SK-N-SH (cell line): ENCODE measurements at regions not wholly inside any gene's neighbourhood (a gene's known extent, or its start where the extent isn't known, plus 50 kb on each side); places are given as distances from the start of the nearest gene placed in this dataset.
A peak's percentile ranks its signal among the peaks of the same experiment; 100 is the strongest.

Experiments
- CTCF ChIA-PET: fragments of 300-600, 350-600 bp; formaldehyde crosslinking; extraction: SDS; loops from one replicate; lab custom pipeline; 2021; lab: Yijun Ruan, JAX
- POLR2A ChIA-PET: fragments of 350-600 bp; sonication (Branson Sonifier 250); formaldehyde crosslinking; extraction: SDS; loops from one replicate; lab custom pipeline; 2020; ENCODE audit warnings: antibody characterized with exemption, inconsistent platforms; lab: Yijun Ruan, JAX
- DNase-seq: peaks from one replicate; pipeline ENCODE4 v3.0.0; 2012
- H2AFZ ChIP-seq: fragments of 200-600 bp; sonication (generic); 2 replicates; pipeline ENCODE4 v1.8.1; 2016; ENCODE audit warnings: antibody characterized with exemption, mild to moderate bottlenecking, low read depth
- H3F3A ChIP-seq: fragments of 200-600 bp; sonication (generic); replicated peaks from 2 replicates; pipeline ENCODE3; 2016; ENCODE audit warnings: antibody characterized with exemption, mild to moderate bottlenecking; ENCODE audit not compliant: insufficient read depth
- H3K27ac ChIP-seq, 2 experiments: fragments of 200-500 bp in 1 of 2; fragments of 200-600 bp in 1 of 2; sonication (Bioruptor generic) in 1 of 2; sonication (generic), shearing (Covaris generic) in 1 of 2; 2 replicates each; pipeline versions ENCODE4 v1.5.1 to v1.6.1; 2014 to 2016; ENCODE audit warnings: low read depth in 2 of 2, inconsistent platforms in 1 of 2, low read length in 1 of 2, mild to moderate bottlenecking in 1 of 2, mixed read lengths in 1 of 2
- H3K27me3 ChIP-seq: fragments of 200-600 bp; sonication (generic), shearing (Covaris generic); 2 replicates; pipeline ENCODE4 v1.6.1; 2016; ENCODE audit warnings: mixed run types; ENCODE audit not compliant: insufficient read depth
- H3K36me3 ChIP-seq, 2 experiments: fragments of 200-500 bp in 1 of 2; fragments of 200-600 bp in 1 of 2; sonication (Bioruptor generic) in 1 of 2; sonication (generic) in 1 of 2; replicated peaks in 1 of 2; 2 replicates each; pipeline versions ENCODE3 to v1.5.1; 2014 to 2016; ENCODE audit warnings: low read length in 1 of 2, mild to moderate bottlenecking in 1 of 2; ENCODE audit not compliant: insufficient read depth in 2 of 2, control insufficient read depth in 1 of 2
- H3K4me1 ChIP-seq, 2 experiments: fragments of 200-500 bp in 1 of 2; fragments of 200-600 bp in 1 of 2; sonication (Bioruptor generic) in 1 of 2; sonication (generic), shearing (Covaris generic) in 1 of 2; 2 replicates each; pipeline versions ENCODE4 v1.5.1 to v1.6.1; 2014 to 2016; ENCODE audit warnings: low read depth in 1 of 2, low read length in 1 of 2, mixed run types in 1 of 2; ENCODE audit not compliant: insufficient read depth in 2 of 2, control insufficient read depth in 1 of 2
- H3K4me2 ChIP-seq: fragments of 200-600 bp; sonication (generic), shearing (Covaris generic); 2 replicates; pipeline ENCODE4 v1.6.1; 2017; ENCODE audit warnings: mixed run types
- H3K4me3 ChIP-seq, 2 experiments: fragments of 200-500 bp in 1 of 2; fragments of 200-600 bp in 1 of 2; sonication (Bioruptor generic) in 1 of 2; sonication (generic), shearing (Covaris generic) in 1 of 2; 2 replicates each; pipeline versions ENCODE4 v1.5.1 to v1.8.1; 2014 to 2016; ENCODE audit warnings: low read depth in 2 of 2, inconsistent platforms in 1 of 2, low read length in 1 of 2, mild to moderate bottlenecking in 1 of 2, mixed read lengths in 1 of 2, moderate library complexity in 1 of 2
- H3K79me2 ChIP-seq: fragments of 200-600 bp; sonication (generic); 2 replicates; pipeline ENCODE4 v1.8.1; 2017; ENCODE audit warnings: mild to moderate bottlenecking; ENCODE audit not compliant: insufficient read depth
- H3K9ac ChIP-seq: fragments of 200-600 bp; sonication (generic); 2 replicates; pipeline ENCODE4 v1.6.1; 2017; ENCODE audit warnings: mixed run types
- H3K9me2 ChIP-seq: fragments of 200-600 bp; sonication (generic); 2 replicates; pipeline ENCODE4 v1.6.1; 2017; ENCODE audit warnings: mixed run types
- H3K9me3 ChIP-seq: fragments of 200-600 bp; sonication (generic); 2 replicates; pipeline ENCODE4 v1.6.1; 2017; ENCODE audit warnings: mixed run types, mild to moderate bottlenecking, moderate library complexity
- H4K20me1 ChIP-seq: fragments of 200-600 bp; sonication (generic); 2 replicates; pipeline ENCODE4 v1.6.1; 2017; ENCODE audit warnings: mild to moderate bottlenecking, mixed run types; ENCODE audit not compliant: insufficient read depth
- CHD2 ChIP-seq: fragments of 150-350 bp; IDR thresholded peaks from 2 replicates; pipeline ENCODE4 v1.6.1; 2018; ENCODE audit warnings: low read length; ENCODE audit not compliant: partially characterized antibody
- EP300 ChIP-seq, 2 experiments: IDR thresholded peaks; 2 replicates each; pipeline versions ENCODE4 v1.4.0 to v1.6.1; 2012; ENCODE audit warnings: borderline replicate concordance in 1 of 2, low read depth in 1 of 2, low read length in 1 of 2
- EZH2phosphoT487 ChIP-seq: fragments of 200-600 bp; sonication (generic); IDR thresholded peaks from 2 replicates; pipeline ENCODE4 v1.6.1; 2017; ENCODE audit warnings: low read depth, mixed run types, mild to moderate bottlenecking, antibody characterized with exemption, moderate library complexity, borderline replicate concordance
- FOXJ3 ChIP-seq: sonication (generic); formaldehyde crosslinking; IDR thresholded peaks from 2 replicates; pipeline ENCODE4 v1.5.1; 2020; ENCODE audit warnings: mild to moderate bottlenecking, missing genetic modification reagents
- JUND ChIP-seq: IDR thresholded peaks from 2 replicates; pipeline ENCODE4 v1.4.0; 2012
- MEF2A ChIP-seq: IDR thresholded peaks from 2 replicates; pipeline ENCODE4 v1.4.0; 2012; ENCODE audit warnings: low read depth, borderline replicate concordance
- MXI1 ChIP-seq: IDR thresholded peaks from 2 replicates; pipeline ENCODE4 v1.6.1; 2012; ENCODE audit warnings: mild to moderate bottlenecking, low read depth, low read length, improper control_type of control experiment
- NFIC ChIP-seq: IDR thresholded peaks from 2 replicates; pipeline ENCODE4 v1.4.0; 2012; ENCODE audit warnings: borderline replicate concordance
- RCOR1 ChIP-seq: fragments of 150-350 bp; IDR thresholded peaks from 2 replicates; pipeline ENCODE4 v1.6.1; 2017; ENCODE audit warnings: antibody characterized with exemption, low read length
- RFX5 ChIP-seq: IDR thresholded peaks from 2 replicates; pipeline ENCODE4 v1.6.1; 2012; ENCODE audit warnings: mild to moderate bottlenecking, improper control_type of control experiment, low read length
- RXRA ChIP-seq: IDR thresholded peaks from 2 replicates; pipeline ENCODE4 v1.4.0; 2012; ENCODE audit warnings: low read depth, mild to moderate bottlenecking, borderline replicate concordance
- SIN3A ChIP-seq: IDR thresholded peaks from 2 replicates; pipeline ENCODE4 v1.6.1; 2012; ENCODE audit warnings: low read depth, mild to moderate bottlenecking, low read length, moderate library complexity, borderline replicate concordance
- SMC3 ChIP-seq: IDR thresholded peaks from 2 replicates; pipeline ENCODE4 v1.6.1; 2012; ENCODE audit warnings: low read depth, low read length, improper control_type of control experiment
- TAF1 ChIP-seq: IDR thresholded peaks from 2 replicates; pipeline ENCODE4 v1.6.1; 2012; ENCODE audit warnings: low read depth, mild to moderate bottlenecking, low read length, moderate library complexity, borderline replicate concordance
- TCF12 ChIP-seq: IDR thresholded peaks from 2 replicates; pipeline ENCODE4 v1.4.0; 2012
- TEAD4 ChIP-seq: IDR thresholded peaks from 2 replicates; pipeline ENCODE4 v1.4.0; 2012; ENCODE audit warnings: mild to moderate bottlenecking, borderline replicate concordance; ENCODE audit not compliant: insufficient read depth
- YY1 ChIP-seq: IDR thresholded peaks from 2 replicates; pipeline ENCODE4 v1.4.0; 2012; ENCODE audit warnings: low read depth, mild to moderate bottlenecking
- WGBS: methylation state at CpG from one replicate; pipeline ENCODE4 v1.1.6; 2017; ENCODE audit warnings: low lambda C conversion rate; 5-methylcytosine and 5-hydroxymethylcytosine counted together
- TF ChIP-seq, protein P1 (sequence below): IDR thresholded peaks from 2 replicates; pipeline ENCODE4 v1.4.0; 2012; ENCODE audit warnings: low read depth
- TF ChIP-seq, protein P2 (sequence below): IDR thresholded peaks from 2 replicates; pipeline ENCODE4 v1.4.0; 2012; ENCODE audit warnings: low read depth, borderline replicate concordance
- TF ChIP-seq, protein P3 (sequence below): fragments of 200-600 bp; sonication (generic); IDR thresholded peaks from 2 replicates; pipeline ENCODE4 v1.6.1; 2017; ENCODE audit warnings: antibody characterized with exemption, mild to moderate bottlenecking, moderate library complexity
- TF ChIP-seq, protein P4 (sequence below): IDR thresholded peaks from 2 replicates; pipeline ENCODE4; 2012
- TF ChIP-seq, protein P5 (sequence below): IDR thresholded peaks from 2 replicates; pipeline ENCODE4 v1.6.1; 2012; ENCODE audit warnings: mild to moderate bottlenecking, low read depth, low read length, moderate library complexity
- TF ChIP-seq, protein P6 (sequence below): fragments of 150-350 bp; IDR thresholded peaks from 2 replicates; pipeline ENCODE4 v1.6.1; 2016; ENCODE audit warnings: mild to moderate bottlenecking, low read depth, low read length

DNA sequence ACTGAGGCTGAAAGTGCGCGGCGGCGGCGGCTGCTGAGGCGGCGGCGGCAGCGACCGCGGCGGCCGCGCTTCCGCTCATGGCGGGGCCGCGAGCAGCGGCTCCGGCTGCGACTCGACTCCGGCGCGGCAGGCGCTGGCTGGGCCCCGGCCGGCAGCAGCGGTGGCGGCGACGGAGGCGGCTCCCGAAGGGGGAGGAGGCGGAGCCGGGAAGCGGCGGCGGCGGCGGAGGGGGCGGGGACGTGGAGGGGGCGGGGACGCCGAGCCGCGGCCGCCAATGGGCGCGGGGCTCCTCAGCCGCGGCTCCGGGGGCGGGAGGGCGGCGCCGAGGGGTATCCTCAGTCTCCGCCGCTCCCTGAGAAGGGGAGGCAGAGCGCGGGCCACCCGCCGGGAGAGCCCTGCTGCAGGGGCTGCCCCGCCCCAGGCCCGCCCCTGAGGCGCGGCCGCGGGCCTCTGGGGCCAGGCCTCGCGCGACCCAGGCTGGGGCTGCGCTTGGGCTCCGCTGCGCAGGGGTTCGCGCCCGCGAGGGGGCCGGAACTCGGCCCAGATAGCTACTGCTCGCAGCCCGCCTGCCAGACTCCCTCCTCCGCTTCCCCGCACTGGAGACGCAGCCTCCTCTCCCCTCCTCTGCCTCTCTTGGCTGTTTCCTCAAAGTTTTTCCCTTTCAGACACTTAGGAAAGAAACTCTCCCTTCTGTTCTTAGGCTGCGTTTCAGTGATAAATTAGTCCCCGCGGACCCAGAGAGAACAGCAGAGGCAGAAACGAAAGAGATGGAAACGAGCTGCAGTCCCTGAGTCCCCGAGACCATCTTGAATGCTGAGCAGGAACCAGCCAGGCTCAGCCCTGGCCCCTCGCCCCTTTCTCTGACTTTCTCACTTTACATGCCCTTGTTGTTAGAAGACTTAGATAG lies 85.0 kb upstream of the MELK start:
- peak; percentile 96 for DNase-seq
- H3K36me3 ChIP-seq = no peaks in the 10 kb centered on the region
- peaks cover 43% of the 10 kb centered on the region for H3K79me2 ChIP-seq
- H3K4me1 ChIP-seq = peaks cover 12 to 16% of the 10 kb centered on the region in 2 experiments; a peak in 3 of 4 replicates
- 4% methylated on average over 14 of the region's 94 CpGs for whole genome bisulfite sequencing
- H3K9ac ChIP-seq = peak overlapping the region; percentile 79
- H3K4me3 ChIP-seq = peak overlapping the region; percentile 62 to 96
- H3F3A ChIP-seq = peaks cover 4% of the 10 kb centered on the region
- peak overlapping the region; percentile 81 for H3K4me2 ChIP-seq
- peak overlapping the region; percentile 88 to 91 for H3K27ac ChIP-seq
- no peaks in the 10 kb centered on the region for H3K9me2 ChIP-seq
- peaks cover 30% of the 10 kb centered on the region for H4K20me1 ChIP-seq
- no peaks in the 10 kb centered on the region for H3K27me3 ChIP-seq
- peak overlapping the region; percentile 100 for H2AFZ ChIP-seq
- POLR2A ChIA-PET = interaction anchor here (0.6 to 1.2 kb wide), 3 partner anchors 12 to 105 kb away, joined by 3 read pairs; no protein-coding TSS in a partner anchor
- CTCF ChIA-PET = interaction anchor here (1.2 to 2.7 kb wide), 7 partner anchors 12 to 81 kb away, joined by 3 to 19 read pairs (median 5); no protein-coding TSS in a partner anchor
- H3K9me3 ChIP-seq = no peaks in the 10 kb centered on the region
- TF ChIP-seq RFX5 (no peak), EP300 (IDR thresholded peaks at IDR 0.05; ENCODE audit: borderline replicate concordance in 1 of 2, low read depth in 1 of 2, low read length in 1 of 2) (no peak), SIN3A (0 out of 2 replicates have a peak, but pooled peaks have one; percentile 26), EZH2phosphoT487 (no peak), MEF2A (no peak), MXI1 (no peak), SMC3 (no peak), JUND (no peak), YY1 (no peak; the same call in 1 of the 2 replicates), TAF1 (peak; percentile 75; the same call in 1 of the 2 replicates), TEAD4 (no peak), RXRA (no peak), NFIC (no peak), TCF12 (no peak), FOXJ3 (CRISPR knock-in tag) (no peak), RCOR1 (no peak), CHD2 (peak; percentile 86)
- TF ChIP-seq, protein P1, sequence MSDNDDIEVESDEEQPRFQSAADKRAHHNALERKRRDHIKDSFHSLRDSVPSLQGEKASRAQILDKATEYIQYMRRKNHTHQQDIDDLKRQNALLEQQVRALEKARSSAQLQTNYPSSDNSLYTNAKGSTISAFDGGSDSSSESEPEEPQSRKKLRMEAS = peak; percentile 2; the same call in 1 of the 2 replicates
- TF ChIP-seq, protein P2, sequence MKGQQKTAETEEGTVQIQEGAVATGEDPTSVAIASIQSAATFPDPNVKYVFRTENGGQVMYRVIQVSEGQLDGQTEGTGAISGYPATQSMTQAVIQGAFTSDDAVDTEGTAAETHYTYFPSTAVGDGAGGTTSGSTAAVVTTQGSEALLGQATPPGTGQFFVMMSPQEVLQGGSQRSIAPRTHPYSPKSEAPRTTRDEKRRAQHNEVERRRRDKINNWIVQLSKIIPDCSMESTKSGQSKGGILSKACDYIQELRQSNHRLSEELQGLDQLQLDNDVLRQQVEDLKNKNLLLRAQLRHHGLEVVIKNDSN = no peak
- TF ChIP-seq, protein P3, sequence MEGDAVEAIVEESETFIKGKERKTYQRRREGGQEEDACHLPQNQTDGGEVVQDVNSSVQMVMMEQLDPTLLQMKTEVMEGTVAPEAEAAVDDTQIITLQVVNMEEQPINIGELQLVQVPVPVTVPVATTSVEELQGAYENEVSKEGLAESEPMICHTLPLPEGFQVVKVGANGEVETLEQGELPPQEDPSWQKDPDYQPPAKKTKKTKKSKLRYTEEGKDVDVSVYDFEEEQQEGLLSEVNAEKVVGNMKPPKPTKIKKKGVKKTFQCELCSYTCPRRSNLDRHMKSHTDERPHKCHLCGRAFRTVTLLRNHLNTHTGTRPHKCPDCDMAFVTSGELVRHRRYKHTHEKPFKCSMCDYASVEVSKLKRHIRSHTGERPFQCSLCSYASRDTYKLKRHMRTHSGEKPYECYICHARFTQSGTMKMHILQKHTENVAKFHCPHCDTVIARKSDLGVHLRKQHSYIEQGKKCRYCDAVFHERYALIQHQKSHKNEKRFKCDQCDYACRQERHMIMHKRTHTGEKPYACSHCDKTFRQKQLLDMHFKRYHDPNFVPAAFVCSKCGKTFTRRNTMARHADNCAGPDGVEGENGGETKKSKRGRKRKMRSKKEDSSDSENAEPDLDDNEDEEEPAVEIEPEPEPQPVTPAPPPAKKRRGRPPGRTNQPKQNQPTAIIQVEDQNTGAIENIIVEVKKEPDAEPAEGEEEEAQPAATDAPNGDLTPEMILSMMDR = no peak
- TF ChIP-seq, protein P4, sequence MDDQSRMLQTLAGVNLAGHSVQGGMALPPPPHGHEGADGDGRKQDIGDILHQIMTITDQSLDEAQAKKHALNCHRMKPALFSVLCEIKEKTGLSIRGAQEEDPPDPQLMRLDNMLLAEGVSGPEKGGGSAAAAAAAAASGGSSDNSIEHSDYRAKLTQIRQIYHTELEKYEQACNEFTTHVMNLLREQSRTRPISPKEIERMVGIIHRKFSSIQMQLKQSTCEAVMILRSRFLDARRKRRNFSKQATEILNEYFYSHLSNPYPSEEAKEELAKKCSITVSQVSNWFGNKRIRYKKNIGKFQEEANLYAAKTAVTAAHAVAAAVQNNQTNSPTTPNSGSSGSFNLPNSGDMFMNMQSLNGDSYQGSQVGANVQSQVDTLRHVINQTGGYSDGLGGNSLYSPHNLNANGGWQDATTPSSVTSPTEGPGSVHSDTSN = no peak
- TF ChIP-seq, protein P5, sequence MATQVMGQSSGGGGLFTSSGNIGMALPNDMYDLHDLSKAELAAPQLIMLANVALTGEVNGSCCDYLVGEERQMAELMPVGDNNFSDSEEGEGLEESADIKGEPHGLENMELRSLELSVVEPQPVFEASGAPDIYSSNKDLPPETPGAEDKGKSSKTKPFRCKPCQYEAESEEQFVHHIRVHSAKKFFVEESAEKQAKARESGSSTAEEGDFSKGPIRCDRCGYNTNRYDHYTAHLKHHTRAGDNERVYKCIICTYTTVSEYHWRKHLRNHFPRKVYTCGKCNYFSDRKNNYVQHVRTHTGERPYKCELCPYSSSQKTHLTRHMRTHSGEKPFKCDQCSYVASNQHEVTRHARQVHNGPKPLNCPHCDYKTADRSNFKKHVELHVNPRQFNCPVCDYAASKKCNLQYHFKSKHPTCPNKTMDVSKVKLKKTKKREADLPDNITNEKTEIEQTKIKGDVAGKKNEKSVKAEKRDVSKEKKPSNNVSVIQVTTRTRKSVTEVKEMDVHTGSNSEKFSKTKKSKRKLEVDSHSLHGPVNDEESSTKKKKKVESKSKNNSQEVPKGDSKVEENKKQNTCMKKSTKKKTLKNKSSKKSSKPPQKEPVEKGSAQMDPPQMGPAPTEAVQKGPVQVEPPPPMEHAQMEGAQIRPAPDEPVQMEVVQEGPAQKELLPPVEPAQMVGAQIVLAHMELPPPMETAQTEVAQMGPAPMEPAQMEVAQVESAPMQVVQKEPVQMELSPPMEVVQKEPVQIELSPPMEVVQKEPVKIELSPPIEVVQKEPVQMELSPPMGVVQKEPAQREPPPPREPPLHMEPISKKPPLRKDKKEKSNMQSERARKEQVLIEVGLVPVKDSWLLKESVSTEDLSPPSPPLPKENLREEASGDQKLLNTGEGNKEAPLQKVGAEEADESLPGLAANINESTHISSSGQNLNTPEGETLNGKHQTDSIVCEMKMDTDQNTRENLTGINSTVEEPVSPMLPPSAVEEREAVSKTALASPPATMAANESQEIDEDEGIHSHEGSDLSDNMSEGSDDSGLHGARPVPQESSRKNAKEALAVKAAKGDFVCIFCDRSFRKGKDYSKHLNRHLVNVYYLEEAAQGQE = 0 out of 2 replicates have a peak, but pooled peaks have one; percentile 12
- TF ChIP-seq, protein P6, sequence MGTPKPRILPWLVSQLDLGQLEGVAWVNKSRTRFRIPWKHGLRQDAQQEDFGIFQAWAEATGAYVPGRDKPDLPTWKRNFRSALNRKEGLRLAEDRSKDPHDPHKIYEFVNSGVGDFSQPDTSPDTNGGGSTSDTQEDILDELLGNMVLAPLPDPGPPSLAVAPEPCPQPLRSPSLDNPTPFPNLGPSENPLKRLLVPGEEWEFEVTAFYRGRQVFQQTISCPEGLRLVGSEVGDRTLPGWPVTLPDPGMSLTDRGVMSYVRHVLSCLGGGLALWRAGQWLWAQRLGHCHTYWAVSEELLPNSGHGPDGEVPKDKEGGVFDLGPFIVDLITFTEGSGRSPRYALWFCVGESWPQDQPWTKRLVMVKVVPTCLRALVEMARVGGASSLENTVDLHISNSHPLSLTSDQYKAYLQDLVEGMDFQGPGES = no peak
